Bone marrow (tissue), 2 donors: ENCODE measurements at regions not wholly inside any gene's neighbourhood (a gene's known extent, or its start where the extent isn't known, plus 50 kb on each side); places are given as distances from the start of the nearest gene placed in this dataset.

Experiments used
- DNase-seq, 2 donors: peaks; one replicate each; lab custom pipeline; 2025; lab: John Stamatoyannopoulos, UW

- DNase-seq: no peak
Observed at GRCh38 chr16:88287219-88287618, 95.5 kb upstream of the ZNF469 start.

GRCh38 chr16:88288303-88288702 lies 94.5 kb upstream of the ZNF469 start:
- DNase-seq: no peak

- DNase-seq: no peak
Observed at GRCh38 chr16:88289001-88289400, 93.8 kb upstream of the ZNF469 start.

GRCh38 chr16:88289561-88289960 lies 93.2 kb upstream of the ZNF469 start:
- no peak for DNase-seq

- DNase-seq: no peak
Observed at GRCh38 chr16:88289968-88290401, 92.8 kb upstream of the ZNF469 start.

GRCh38 chr16:88290850-88291830 lies 91.6 kb upstream of the ZNF469 start:
- no peak for DNase-seq

GRCh38 chr16:88292007-88292970 lies 90.5 kb upstream of the ZNF469 start:
- no peak for DNase-seq

GRCh38 chr16:88293097-88293496 lies 89.7 kb upstream of the ZNF469 start:
- no peak for DNase-seq

GRCh38 chr16:88295671-88296436 lies 86.9 kb upstream of the ZNF469 start:
- DNase-seq: no peak

- no peak for DNase-seq
Observed at GRCh38 chr16:88296437-88297177, 86.2 kb upstream of the ZNF469 start.

- no peak for DNase-seq
Observed at GRCh38 chr16:88297178-88297720, 85.5 kb upstream of the ZNF469 start.

- DNase-seq: no peak
Observed at GRCh38 chr16:88298181-88298832, 84.5 kb upstream of the ZNF469 start.

GRCh38 chr16:88298833-88299745 lies 83.7 kb upstream of the ZNF469 start:
- no peak for DNase-seq

- no peak for DNase-seq
Observed at GRCh38 chr16:88299751-88300462, 82.9 kb upstream of the ZNF469 start.

GRCh38 chr16:88300463-88300835 lies 82.3 kb upstream of the ZNF469 start:
- DNase-seq: no peak

GRCh38 chr16:88301431-88301830 lies 81.3 kb upstream of the ZNF469 start:
- no peak for DNase-seq

- no peak for DNase-seq
Observed at GRCh38 chr16:88301886-88302285, 80.9 kb upstream of the ZNF469 start.

- no peak for DNase-seq
Observed at GRCh38 chr16:88302666-88303065, 80.1 kb upstream of the ZNF469 start.

GRCh38 chr16:88303405-88303804 lies 79.4 kb upstream of the ZNF469 start:
- no peak for DNase-seq
